ENCODE measurements at regions not wholly inside any gene's neighbourhood (a gene's known extent, or its start where the extent isn't known, plus 50 kb on each side); places are given as distances from the start of the nearest gene placed in this dataset.
"Not testable (repeated sequence)": the region's sequence is repeated elsewhere in the genome, so short reads cannot be mapped to it uniquely, and the experiment has no call there.

DNA sequence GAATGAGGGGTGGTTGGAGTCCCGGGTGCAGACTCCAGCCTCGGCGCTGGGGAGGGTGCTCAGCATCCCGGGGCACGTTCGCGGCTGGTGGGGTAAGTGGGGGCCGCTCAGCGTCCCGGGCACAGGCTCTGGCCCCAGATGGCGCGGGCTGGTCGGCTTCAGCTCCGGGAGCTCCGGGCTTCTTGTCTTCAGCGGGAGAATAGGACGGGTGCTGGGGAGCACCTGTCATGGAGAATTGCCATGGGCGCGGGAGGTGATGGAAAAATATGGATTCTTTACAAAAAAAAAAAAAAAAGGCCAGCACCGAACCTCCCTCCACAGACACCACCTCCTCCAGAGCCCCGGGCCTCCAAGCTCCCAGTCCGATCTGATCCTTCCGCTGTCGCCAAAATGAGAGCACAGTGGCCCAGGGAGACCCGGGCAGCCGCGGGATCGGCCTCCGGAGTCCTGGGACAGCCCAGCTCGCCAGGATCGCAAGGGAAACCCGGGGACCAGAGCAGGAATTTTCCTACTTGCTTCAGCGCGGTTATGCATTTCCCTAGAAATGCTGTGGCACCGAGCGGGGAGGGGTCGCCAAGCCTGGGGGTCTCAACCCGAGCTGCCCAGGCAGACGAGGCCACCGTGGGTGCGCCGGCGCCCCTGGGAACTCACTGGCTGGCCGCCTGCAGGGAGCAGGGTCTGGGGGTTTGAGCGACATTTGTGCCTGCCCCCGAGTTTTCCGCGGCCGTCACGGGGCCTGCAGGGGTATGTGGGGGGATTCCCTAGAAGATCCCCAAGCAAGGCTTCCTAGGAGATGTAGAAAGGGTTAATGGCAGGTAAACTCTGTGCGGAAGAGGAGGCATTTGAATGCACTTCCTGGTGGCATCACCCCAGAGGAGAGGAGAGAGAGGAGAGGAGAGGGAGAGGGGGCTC is 1336.9 kb downstream of the BRD1 start:
- DNase-seq (ENCODE audit: low read depth in 2 of 2, low spot score in 1 of 2) = no peak

DNA sequence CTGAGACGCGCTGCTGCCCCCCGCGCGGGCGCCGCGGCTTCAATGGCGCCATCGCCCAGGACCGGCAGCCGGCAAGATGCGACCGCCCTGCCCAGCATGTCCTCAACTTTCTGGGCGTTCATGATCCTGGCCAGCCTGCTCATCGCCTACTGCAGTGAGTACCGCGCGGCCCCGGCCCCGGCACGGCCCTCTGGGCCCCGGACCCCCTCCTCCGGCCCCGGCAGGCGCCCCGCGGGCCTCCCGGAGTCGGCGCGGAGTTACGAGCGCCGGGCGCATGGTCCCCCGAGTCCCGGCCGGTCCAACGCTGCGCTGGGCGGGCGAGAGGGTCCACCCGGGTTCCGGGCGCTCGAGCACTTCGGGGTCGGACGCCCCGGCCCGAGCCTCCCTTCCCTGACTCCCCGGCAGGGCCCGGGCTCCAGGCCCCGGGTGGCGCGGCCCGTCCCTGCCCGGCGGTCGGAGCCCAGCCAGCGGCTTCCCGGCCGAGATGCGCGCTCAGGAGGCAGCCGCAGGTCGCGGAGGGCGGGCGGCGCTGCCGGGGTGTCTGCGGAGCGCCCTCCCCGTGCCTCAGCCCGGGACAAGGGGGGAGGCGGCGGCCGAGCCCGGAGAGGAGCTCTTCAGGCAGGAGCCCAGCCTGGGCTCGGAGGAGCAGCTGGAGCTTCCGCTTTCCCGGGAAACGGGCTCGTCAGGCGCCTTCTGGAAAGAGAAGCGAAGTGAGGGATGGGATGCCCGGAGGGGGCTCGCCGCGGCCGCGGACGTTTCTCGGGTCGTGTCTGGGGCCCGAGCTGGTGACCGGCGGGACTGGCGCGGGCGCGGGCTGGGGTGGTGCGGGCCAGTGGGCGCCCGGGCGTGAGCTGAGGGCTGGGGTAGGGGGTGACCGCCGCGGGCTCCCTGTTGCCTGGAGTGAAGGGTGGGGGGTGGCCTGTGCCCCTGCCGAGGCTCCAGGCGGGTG is 1337.8 kb downstream of the BRD1 start:
- no peak for DNase-seq (ENCODE audit: low read depth in 2 of 2, low spot score in 1 of 2)

DNA sequence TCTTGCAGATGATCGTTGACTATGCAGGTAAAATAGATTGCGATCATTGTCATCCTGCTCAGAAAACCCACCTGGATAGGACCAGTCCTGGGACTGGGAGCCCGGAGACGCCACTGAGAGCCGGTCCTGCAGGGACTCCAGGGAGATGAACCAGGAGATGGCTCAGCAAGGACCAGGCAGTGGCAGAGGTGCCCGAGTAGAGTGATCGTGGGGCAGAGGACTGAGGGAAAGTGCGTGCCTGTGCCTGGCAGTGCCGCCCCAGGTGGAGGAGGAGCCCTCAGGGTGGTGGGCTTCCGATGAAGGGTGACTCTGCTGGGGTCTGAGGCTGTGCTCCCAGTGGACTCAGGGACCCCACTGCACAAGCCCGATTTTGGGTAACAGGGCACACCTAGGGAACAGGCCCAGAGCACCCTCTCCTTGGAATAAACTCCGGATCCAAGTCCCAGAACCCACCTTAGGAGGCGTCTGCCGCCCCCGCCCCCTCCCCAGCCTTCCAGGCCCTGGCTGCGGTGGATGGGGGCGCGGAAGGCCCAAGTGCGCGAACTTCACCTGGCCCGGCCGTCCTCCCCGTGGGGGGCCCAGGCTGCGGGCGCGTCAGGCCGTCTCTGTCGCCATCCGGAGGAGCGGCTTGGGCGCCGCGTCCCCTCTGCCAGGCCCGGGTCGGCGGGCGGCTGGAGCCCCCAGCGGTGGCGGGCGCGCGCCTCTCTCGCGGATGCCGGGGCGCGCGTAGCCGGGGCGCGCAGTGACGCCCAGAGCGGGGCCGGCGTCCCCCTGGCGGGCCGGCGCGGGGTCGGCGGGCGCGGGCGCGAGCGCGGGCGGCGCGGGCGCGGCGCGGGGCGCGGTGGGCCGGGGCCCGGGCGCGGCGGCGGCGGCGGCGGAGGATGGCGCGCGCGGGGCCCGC is 1338.8 kb downstream of the BRD1 start:
- DNase-seq (ENCODE audit: low read depth in 2 of 2, low spot score in 1 of 2) = no peak

DNA sequence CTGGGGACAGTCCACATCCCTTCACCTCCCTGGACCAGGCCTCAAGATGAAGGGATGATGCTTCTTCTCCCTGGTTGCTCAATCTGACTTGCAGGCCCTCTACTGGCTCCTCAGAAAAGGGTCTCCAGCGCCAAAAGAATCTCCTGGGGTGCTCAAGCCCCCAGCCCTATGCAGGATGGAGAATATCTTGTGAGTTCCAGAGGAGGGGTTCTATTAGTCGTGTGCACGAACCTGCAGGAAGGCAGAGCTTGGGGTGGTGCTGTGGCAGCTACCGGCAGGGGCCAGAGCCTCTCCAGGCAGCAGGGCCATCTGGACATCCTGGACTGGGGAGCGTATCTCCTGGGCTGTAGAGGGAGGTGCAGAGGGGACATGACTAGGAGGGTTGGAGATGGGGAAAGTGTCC is 1339.5 kb downstream of the BRD1 start:
- no peak for DNase-seq (ENCODE audit: low read depth in 2 of 2, low spot score in 1 of 2)

DNA sequence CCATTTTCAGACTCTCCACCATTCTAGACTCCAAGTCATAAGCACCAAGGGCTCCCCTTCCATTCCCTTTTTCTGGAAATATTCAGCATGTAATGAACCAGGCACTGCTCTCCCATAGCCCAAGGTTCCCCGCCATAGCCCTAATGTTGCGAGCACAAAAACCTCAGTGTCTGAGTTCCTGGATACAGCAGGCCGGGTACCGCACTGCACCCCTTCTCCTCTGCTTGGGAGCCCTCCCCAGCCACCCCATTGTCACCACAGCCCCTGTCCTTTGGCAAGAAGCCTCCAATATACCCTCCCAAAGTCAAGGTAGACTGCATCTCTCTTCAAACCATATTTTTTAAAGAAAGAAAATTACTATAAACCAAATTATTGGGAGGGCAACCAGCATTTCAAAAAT is 1341.1 kb downstream of the BRD1 start:
- no peak for DNase-seq (ENCODE audit: low read depth in 2 of 2, low spot score in 1 of 2)

DNA sequence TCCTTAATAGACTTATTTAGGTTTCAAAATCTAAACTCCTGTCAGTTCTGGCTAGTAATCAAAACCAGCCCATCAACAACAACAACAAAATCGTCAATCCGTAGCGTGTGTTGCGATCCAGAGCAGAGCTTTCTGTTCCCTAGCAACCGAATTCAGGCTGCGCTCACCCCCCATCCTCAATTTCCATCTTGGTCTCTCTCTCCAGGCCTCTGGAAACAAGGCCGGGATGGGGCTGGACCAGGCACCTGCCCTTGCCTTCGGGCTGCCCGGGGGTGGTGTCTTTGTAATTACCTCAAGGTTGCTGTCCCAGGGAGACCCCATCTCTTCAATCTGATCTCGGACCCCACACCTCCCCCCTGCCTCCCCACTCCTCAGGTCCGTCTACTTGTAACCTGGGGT is 1341.5 kb downstream of the BRD1 start:
- DNase-seq (ENCODE audit: low read depth in 2 of 2, low spot score in 1 of 2) = no peak

DNA sequence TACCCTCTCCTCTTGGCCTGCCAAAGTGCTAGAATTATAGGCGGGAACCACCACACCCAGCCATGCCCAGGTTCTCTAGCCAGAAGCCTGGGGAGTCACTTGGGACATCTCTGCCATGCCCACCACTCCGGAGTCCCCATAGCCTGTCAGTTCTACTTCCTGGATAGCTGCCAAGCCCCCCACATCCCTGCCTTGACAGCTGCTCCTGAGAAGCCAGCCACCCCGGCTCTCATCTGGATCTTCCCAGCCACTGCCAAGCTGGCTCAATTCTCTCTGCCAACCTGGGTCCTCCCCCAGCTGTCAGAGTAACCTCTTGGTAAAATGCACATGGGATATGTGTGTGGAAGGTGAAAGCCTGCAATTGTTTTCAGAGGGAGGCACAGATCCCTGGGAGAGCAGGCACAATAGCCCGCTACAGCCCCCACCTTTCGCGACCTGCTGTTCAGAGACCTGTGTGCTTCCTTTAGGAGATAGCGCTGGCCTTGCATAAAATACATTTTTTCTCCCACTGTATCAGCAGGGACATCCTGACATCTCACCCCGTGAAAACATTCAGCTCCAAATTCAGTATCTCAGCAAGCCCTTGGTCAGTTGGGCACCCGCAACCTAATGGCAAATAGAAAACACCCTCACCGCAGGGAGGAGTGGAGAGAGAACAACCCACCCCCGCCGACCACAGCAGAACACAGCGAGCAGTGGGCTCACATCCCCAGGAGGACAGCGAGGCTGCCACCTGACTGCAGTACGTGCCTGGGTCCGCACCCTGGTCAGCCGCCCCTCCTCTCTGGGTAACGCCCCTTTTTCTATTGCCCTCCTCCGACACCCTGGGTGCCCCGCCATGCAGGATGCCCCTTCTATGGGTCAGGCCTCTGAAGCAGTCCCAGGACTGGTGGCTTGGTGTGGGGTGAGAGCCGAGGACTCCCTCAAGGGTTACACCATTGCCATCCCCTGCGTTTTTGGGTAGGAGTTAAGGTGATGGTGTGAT is 1342.2 kb downstream of the BRD1 start:
- DNase-seq (ENCODE audit: low read depth in 2 of 2, low spot score in 1 of 2) = no peak

DNA sequence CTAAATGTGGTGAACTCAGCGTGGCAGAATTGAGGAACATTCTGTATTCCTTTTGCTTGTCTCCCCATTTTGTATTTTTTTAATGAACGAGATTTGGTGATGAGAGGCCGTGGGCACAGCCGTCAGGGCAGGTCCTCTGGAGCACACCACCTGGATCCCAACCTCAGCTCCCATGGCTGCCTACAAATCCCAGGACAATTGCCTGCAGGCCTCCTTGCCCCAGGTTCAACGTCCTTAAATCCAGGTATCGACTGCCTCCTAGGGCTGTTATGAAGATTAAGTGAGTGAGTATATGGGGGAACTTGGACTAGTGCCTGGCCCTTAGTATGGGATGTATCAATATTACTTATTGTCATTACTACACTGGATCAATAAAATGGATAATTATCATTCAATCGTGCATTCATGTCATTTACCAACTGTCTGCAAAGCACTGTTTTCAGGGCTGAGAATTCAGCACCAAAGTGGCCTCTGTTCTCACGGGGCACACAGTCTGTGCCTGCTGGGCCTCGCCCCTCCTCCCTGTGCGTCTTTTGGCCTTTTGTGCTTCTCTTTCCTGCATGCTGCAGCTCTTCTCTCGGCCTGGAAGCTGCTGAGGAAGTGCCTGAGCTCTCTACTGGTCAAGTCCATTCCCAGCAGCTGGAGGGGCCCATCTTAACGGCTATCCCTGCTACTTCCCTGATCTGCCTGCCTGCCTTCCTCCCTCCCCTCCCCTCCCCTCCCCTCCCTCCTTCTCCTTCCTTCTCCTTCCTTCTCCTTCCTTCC is 1343.7 kb downstream of the BRD1 start:
- DNase-seq (ENCODE audit: low read depth in 2 of 2, low spot score in 1 of 2) = no peak

DNA sequence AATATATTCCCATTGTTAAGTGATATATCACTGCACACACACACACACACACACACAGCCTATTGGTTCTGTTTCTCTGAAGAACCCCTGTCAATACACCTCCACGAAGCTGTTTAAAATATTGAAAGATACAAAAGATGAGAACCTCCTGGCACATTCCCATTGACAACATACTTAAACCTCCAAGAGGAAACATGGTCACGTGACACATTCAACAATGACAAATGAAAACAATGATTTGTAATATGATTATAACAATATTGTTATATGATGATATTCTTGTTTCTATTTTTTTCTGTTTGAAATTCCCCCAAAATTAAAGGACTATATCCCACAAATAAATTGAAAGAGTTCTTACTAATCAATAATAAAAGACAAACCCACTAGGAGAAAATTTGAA is 1344.9 kb downstream of the BRD1 start:
- no peak for DNase-seq (ENCODE audit: low read depth in 2 of 2, low spot score in 1 of 2)

DNA sequence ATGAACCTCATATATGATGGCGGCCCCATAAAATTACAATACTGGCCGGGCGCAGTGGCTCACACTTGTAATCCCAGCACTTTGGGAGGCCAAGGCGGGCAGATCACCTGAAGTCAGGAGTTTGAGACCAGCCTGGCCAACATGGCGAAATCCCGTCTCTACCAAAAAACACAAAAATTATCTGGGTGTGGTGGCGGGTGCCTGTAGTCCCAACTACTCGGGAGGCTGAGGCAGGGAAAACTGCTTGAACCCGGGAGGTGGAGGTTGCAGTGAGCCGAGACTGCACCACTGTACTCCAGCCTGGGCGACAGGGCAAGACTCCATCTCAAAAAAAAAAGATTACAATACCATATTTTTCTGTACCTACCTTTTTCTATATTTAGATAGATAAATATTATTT is 1345.5 kb downstream of the BRD1 start:
- DNase-seq (ENCODE audit: low read depth in 2 of 2, low spot score in 1 of 2) = not testable (repeated sequence)

DNA sequence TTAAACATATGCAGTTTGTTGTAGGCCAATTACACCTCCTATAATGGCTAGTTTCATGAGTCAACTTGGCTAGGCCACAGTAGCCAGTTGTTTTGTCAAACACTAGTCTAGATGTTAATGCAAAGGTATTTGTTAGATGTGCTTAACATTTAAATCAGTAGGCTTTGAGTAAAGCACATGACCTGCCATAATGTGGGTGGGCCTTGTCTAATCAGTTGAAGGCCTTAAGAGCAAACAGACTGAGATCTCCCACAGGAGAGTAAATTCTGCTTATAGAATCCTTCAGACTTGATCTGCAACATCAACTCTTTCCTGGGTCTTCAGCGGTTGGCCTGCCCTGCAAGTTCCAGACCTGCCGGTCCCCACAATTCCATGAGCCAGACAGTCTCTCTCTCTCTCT is 1345.9 kb downstream of the BRD1 start:
- DNase-seq (ENCODE audit: low read depth in 2 of 2, low spot score in 1 of 2) = no peak

DNA sequence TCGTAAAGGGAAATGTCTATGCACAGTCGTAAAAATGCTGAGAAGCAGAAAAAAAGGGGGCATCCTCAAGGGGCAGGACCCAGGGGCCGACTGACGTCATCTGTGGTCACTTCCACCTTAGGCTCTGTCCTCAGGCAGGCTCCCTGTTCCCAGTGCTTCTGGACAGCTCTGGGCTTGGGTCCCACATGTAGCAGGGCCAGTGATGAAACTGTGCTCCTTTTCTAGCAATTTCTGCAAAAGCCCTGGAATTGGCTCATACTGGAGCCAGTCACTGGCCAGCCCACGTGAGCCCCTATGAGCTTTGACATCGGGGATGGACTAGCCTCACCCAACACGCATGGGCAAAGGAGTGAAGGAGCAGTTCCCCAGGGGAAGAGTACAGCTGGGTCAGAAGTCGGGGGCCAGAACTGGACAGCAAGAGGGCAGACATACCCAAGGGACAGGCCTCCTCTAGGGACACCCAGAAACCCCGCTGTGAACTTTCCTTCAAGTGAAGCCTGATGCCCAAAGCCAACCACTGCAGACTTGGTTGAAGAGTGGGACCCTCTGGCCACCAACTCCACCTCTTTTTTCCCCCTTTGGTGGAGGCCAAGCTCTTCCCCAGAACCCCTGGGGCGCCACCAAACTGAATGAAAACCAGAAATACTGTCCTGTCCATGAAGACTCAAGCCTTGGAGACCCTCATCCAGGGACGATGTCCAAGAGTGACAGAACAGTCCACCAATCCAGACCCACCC is 1349.0 kb downstream of the BRD1 start:
- no peak for DNase-seq (ENCODE audit: low read depth in 2 of 2, low spot score in 1 of 2)

DNA sequence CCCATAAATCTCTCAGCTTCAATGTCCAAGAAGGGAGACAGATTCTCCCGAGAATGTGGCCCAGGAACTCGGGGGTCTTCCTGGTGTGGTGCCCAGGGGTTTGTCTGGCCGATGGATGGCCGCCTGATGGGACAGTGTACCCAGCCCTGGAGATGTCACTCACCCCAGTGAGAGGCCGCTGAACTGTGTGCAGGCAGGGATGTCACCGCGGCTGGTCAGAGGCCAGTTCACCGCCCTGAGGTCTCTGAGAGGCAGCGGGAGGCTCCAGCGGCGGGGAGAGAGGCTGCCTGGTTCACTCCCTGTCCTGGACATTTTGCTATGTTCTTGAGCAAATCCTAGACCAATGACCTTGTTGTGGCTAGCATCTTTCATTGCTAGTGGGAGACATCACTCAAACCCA is 1349.5 kb downstream of the BRD1 start:
- DNase-seq (ENCODE audit: low read depth in 2 of 2, low spot score in 1 of 2) = no peak

DNA sequence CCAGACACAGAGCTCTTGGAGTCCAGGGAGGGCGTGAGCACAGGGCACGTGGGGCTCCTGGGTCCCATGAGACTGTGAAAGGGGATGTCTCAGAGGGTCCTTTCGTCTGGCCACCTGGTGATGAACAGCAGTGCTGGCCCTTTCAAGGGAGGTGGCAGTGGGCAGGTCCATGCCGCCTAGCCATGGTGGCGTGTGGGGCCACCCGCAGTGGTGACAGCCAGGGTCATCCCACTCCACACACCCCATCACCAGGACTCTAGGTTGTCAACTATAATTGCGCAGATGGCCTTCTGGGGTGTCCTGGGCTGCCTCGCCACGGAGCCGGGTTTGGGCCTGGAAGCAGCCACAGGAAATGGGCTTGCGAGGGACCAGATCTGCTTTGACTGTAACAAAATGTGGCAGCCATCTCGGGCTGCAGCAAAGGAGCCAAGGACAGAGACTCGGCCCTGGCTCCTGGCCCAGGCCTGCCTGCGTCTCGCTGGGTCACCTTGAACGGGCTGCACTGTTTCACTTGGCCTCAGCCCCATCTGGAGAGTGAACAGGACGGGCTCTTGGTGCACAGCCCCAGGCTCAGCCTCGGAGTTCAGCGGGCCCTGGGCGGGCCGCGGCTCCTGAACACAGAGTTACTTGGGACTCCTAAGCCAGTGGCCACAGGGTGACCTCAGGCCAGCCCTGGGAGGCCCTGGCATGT is 1350.5 kb downstream of the BRD1 start:
- DNase-seq (ENCODE audit: low read depth in 2 of 2, low spot score in 1 of 2) = no peak

DNA sequence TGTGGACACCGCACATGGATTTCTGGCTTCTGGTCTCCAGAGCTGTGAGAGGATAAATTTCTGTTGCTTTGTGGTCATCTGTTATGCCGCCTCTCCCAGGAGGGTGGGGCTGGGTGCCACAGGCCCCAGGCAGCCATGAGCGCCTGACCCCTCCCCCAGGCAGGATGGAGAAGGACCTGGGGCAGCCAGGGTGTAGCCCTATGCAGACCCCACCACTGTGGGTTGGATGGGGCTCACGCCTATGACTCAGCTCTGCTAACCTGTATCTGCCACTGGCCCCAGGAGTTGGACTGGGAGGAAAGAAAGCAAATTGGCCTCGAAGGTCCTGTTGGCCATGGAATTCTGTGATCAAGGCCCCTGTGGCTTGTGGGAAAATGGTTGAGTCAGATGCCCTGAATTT is 1351.1 kb downstream of the BRD1 start:
- no peak for DNase-seq (ENCODE audit: low read depth in 2 of 2, low spot score in 1 of 2)

DNA sequence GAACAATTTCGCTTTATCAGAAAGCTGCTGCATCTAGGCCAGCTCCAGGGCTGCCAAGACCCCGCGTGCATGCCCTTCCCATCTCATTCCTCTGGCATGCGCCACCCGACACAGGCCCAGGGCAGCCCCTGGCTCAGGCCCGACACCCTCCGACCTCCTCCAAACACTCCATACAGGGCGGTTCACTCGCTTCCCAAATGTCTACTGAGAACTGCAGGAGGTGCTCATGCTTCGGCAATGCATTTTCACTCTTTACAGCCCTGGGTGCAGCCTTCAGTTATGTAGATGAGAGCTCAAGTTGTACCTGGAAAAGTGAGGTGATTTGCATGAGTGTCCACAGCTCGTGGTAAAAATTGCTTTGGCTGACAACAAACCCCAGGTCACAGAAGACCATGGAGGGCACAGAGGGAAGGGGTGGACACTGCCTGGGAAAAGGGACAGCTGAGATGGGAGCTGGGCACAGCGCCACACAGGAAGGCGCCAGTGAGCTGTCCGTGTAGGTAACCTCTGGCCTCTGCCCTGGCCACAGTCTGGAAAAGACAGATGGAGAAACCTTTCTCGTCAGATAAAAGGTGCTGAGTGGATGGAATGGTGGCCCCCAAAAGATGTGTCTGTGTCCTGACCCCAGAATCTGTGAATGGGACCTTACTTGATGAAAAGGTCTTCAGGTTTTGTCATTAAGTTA is 1351.9 kb downstream of the BRD1 start:
- no peak for DNase-seq (ENCODE audit: low read depth in 2 of 2, low spot score in 1 of 2)

DNA sequence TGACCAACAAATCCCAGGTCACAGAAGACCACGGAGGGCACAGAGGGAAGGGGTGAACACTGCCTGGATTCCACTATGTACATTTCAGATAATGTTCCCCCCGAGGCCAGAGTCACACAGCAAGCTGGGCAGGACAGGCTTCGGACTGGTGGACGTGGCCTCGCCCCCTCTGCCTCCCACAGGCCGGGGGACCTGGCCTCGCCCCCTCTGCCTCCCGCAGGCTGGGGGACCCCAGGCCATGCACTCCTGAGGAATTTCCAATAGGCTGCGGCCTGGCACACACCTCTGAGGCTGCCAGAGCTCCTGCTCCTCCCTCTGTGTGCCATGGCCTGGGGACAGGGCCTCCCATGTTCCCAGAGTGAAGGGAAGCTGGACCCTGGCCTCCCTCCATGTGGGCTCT is 1352.8 kb downstream of the BRD1 start:
- no peak for DNase-seq (ENCODE audit: low read depth in 2 of 2, low spot score in 1 of 2)

Measured in stimulated activated CD8-positive, alpha-beta memory T cell treated with anti-CD3 and anti-CD28 coated beads, Interleukin-4, amount 100 ng/mL, for 4 hours (primary cell).